HL-60 (cell line): ENCODE measurements at regions not wholly inside any gene's neighbourhood (a gene's known extent, or its start where the extent isn't known, plus 50 kb on each side); places are given as distances from the start of the nearest gene placed in this dataset.

Experiments
- GABPA ChIP-seq: IDR thresholded peaks from 2 replicates; pipeline ENCODE4 v1.6.1; 2012; ENCODE audit warnings: low read depth
- POLR2AphosphoS5 ChIP-seq: IDR thresholded peaks from 2 replicates; pipeline ENCODE4 v1.6.1; 2012; ENCODE audit warnings: low read depth

DNA sequence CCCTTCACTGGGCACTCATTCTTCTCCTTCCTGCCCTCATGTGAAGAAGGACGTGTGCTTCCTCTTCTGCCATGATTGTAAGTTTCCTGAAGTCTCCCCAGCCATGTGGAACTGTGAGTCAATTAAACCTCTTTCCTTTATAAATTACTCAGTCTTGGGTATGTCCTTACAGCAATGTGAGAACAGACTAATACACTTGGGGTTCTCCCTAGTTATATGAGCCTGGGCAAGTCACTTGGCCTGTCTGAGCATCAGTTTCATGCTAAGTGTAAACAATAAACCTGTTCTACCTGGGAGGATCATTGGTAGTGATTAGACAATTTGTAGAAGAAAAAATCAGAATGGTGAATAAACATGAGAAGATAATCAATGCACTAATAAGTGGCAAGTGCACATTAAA, 162.2 kb upstream of the ARG1 start:
- TF ChIP-seq GABPA (no peak), POLR2AphosphoS5 (no peak)
